ENCODE measurements at regions not wholly inside any gene's neighbourhood (a gene's known extent, or its start where the extent isn't known, plus 50 kb on each side); places are given as distances from the start of the nearest gene placed in this dataset.

- DNase-seq = no peak
- Mint-ChIP-seq H3K9me3 (ENCODE audit: low read depth, unreplicated experiment) (peaks cover 2% of the 10 kb centered on the region), H3K4me3 (ENCODE audit: low read depth, unreplicated experiment) (no peak overlapping the region), H3K36me3 (ENCODE audit: insufficient read depth, unreplicated experiment) (no peaks in the 10 kb centered on the region), H3K27me3 (ENCODE audit: unreplicated experiment) (peaks cover 6% of the 10 kb centered on the region), H3K27ac (ENCODE audit: unreplicated experiment) (no peak overlapping the region), H3K4me1 (ENCODE audit: low read depth, unreplicated experiment) (no peaks in the 10 kb centered on the region)
- CTCF ChIA-PET = interaction anchor here (0.7 kb wide), 1 partner anchor 10 kb away, joined by 3 read pairs; no protein-coding TSS in a partner anchor
- no peak for TF ChIP-seq CTCF (IDR thresholded peaks at IDR 0.05; ENCODE audit: unreplicated experiment)
- intact Hi-C loops (cut with micrococcal nuclease; ENCODE audit: unreplicated experiment) = no loop called here
- BruUV-seq (replicated peaks) = no TSS peak
Measured at GRCh38 chr4:171629182-171629581, 184.0 kb upstream of the GALNTL6 start.

GRCh38 chr4:171626554-171626953 lies 186.7 kb upstream of the GALNTL6 start:
- Mint-ChIP-seq H3K36me3 (ENCODE audit: insufficient read depth, unreplicated experiment) (no peaks in the 10 kb centered on the region), H3K27ac (ENCODE audit: unreplicated experiment) (no peak overlapping the region), H3K9me3 (ENCODE audit: low read depth, unreplicated experiment) (no peaks in the 10 kb centered on the region), H3K4me3 (ENCODE audit: low read depth, unreplicated experiment) (no peak overlapping the region), H3K27me3 (ENCODE audit: unreplicated experiment) (no peaks in the 10 kb centered on the region), H3K4me1 (ENCODE audit: low read depth, unreplicated experiment) (no peaks in the 10 kb centered on the region)
- no peak for TF ChIP-seq CTCF (IDR thresholded peaks at IDR 0.05; ENCODE audit: unreplicated experiment)
- CTCF ChIA-PET = no interaction called here
- no TSS peak for BruUV-seq (replicated peaks)
- intact Hi-C loops (cut with micrococcal nuclease; ENCODE audit: unreplicated experiment) = no loop called here
- DNase-seq = no peak

- TF ChIP-seq CTCF (IDR thresholded peaks at IDR 0.05; ENCODE audit: unreplicated experiment) = no peak
- CTCF ChIA-PET = no interaction called here
- Mint-ChIP-seq H3K4me3 (ENCODE audit: low read depth, unreplicated experiment) (no peak overlapping the region), H3K4me1 (ENCODE audit: low read depth, unreplicated experiment) (no peaks in the 10 kb centered on the region), H3K27ac (ENCODE audit: unreplicated experiment) (no peak overlapping the region), H3K27me3 (ENCODE audit: unreplicated experiment) (no peaks in the 10 kb centered on the region), H3K9me3 (ENCODE audit: low read depth, unreplicated experiment) (no peaks in the 10 kb centered on the region), H3K36me3 (ENCODE audit: insufficient read depth, unreplicated experiment) (no peaks in the 10 kb centered on the region)
- DNase-seq = no peak
- no TSS peak for BruUV-seq (replicated peaks)
- intact Hi-C loops (cut with micrococcal nuclease; ENCODE audit: unreplicated experiment) = no loop called here
Measured at GRCh38 chr4:171622729-171623128, 190.5 kb upstream of the GALNTL6 start.

- no peaks in the 10 kb centered on the region for H3K4me1 Mint-ChIP-seq (ENCODE audit: low read depth, unreplicated experiment)
- no peak for DNase-seq
- no peaks in the 10 kb centered on the region for H3K9me3 Mint-ChIP-seq (ENCODE audit: low read depth, unreplicated experiment)
- H3K27me3 Mint-ChIP-seq (ENCODE audit: unreplicated experiment) = no peaks in the 10 kb centered on the region
- H3K27ac Mint-ChIP-seq (ENCODE audit: unreplicated experiment) = no peak overlapping the region
- intact Hi-C loops (cut with micrococcal nuclease; ENCODE audit: unreplicated experiment) = no loop called here
- no peak for TF ChIP-seq CTCF (IDR thresholded peaks at IDR 0.05; ENCODE audit: unreplicated experiment)
- H3K4me3 Mint-ChIP-seq (ENCODE audit: low read depth, unreplicated experiment) = no peak overlapping the region
- CTCF ChIA-PET = no interaction called here
- no TSS peak for BruUV-seq (replicated peaks)
- no peaks in the 10 kb centered on the region for H3K36me3 Mint-ChIP-seq (ENCODE audit: insufficient read depth, unreplicated experiment)
Measured at GRCh38 chr4:171621646-171622045, 191.6 kb upstream of the GALNTL6 start.

- TF ChIP-seq CTCF (IDR thresholded peaks at IDR 0.05; ENCODE audit: unreplicated experiment) = no peak
- CTCF ChIA-PET = no interaction called here
- Mint-ChIP-seq H3K36me3 (ENCODE audit: insufficient read depth, unreplicated experiment) (no peaks in the 10 kb centered on the region), H3K27ac (ENCODE audit: unreplicated experiment) (no peak overlapping the region), H3K27me3 (ENCODE audit: unreplicated experiment) (no peaks in the 10 kb centered on the region), H3K4me3 (ENCODE audit: low read depth, unreplicated experiment) (no peak overlapping the region), H3K9me3 (ENCODE audit: low read depth, unreplicated experiment) (no peaks in the 10 kb centered on the region), H3K4me1 (ENCODE audit: low read depth, unreplicated experiment) (no peaks in the 10 kb centered on the region)
- intact Hi-C loops (cut with micrococcal nuclease; ENCODE audit: unreplicated experiment) = no loop called here
- no TSS peak for BruUV-seq (replicated peaks)
- no peak for DNase-seq
Measured at GRCh38 chr4:171612907-171613306, 200.3 kb upstream of the GALNTL6 start.
